ENCODE measurements at regions not wholly inside any gene's neighbourhood (a gene's known extent, or its start where the extent isn't known, plus 50 kb on each side); places are given as distances from the start of the nearest gene placed in this dataset.

DNA sequence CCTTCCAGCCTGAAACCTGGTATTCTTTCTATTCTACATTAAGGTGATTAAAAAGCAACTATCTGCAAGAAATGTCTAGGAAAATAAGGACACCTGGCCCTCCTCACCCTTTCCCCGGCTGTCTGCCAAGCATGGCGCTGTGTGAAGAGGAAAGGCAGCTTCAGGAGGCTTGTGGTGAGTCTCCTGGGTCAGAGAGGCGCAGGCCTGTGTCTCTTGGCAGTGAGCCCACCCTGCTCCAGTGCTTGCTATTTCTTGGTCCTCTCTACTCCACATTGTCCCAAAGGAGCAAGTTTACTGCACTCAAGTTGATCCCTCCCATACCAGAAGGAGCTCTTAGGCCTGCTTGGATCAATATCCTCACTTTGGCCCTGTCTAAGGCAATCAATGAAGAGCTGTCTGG lies 520.7 kb upstream of the B3GAT1 start:
- H3K9me3 ChIP-seq (ENCODE audit: control insufficient read depth, low read length): no peaks in the 10 kb centered on the region
- no peaks in the 10 kb centered on the region for H3K4me1 ChIP-seq
- H3K27ac ChIP-seq: no peak overlapping the region
- no peak overlapping the region for H3K4me2 ChIP-seq (ENCODE audit: low read length)
- no peaks in the 10 kb centered on the region for H3K36me3 ChIP-seq (ENCODE audit: control insufficient read depth, insufficient read depth, low read length)
- no peaks in the 10 kb centered on the region for H3K27me3 ChIP-seq (ENCODE audit: control insufficient read depth, insufficient read depth, low read length)
- H3K9ac ChIP-seq: no peak overlapping the region
- no peak overlapping the region for H3K4me3 ChIP-seq (ENCODE audit: low read depth, low read length)
- TF ChIP-seq, protein P1, sequence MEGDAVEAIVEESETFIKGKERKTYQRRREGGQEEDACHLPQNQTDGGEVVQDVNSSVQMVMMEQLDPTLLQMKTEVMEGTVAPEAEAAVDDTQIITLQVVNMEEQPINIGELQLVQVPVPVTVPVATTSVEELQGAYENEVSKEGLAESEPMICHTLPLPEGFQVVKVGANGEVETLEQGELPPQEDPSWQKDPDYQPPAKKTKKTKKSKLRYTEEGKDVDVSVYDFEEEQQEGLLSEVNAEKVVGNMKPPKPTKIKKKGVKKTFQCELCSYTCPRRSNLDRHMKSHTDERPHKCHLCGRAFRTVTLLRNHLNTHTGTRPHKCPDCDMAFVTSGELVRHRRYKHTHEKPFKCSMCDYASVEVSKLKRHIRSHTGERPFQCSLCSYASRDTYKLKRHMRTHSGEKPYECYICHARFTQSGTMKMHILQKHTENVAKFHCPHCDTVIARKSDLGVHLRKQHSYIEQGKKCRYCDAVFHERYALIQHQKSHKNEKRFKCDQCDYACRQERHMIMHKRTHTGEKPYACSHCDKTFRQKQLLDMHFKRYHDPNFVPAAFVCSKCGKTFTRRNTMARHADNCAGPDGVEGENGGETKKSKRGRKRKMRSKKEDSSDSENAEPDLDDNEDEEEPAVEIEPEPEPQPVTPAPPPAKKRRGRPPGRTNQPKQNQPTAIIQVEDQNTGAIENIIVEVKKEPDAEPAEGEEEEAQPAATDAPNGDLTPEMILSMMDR (IDR thresholded peaks at IDR 0.05): no peak
- no peak overlapping the region for H2AFZ ChIP-seq
- H3K79me2 ChIP-seq: no peaks in the 10 kb centered on the region

DNA sequence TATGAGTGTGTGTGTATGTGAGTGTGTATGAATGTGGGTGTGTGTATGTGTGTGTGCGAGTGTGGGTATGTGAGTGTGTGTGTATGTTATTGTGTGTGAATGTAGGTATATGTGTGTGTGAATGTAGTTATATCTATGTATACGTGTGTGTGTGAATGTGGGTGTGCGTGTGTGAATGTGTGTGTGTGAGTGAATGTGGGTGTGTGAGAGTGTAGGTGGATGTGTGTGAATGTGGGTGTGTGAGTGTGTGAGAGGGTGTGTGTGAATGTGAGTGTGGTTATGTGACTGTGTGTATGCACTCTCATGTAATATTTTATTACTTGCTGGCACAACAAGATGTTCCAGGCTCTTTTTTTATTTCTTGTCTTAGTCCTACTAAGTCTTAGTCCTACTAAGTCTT lies 513.4 kb upstream of the B3GAT1 start:
- H3K4me3 ChIP-seq (ENCODE audit: low read depth, low read length): no peak overlapping the region
- no peaks in the 10 kb centered on the region for H3K27me3 ChIP-seq (ENCODE audit: control insufficient read depth, insufficient read depth, low read length)
- no peak overlapping the region for H2AFZ ChIP-seq
- no peak overlapping the region for H3K9ac ChIP-seq
- no peaks in the 10 kb centered on the region for H3K36me3 ChIP-seq (ENCODE audit: control insufficient read depth, insufficient read depth, low read length)
- H3K9me3 ChIP-seq (ENCODE audit: control insufficient read depth, low read length): no peaks in the 10 kb centered on the region
- no peaks in the 10 kb centered on the region for H3K79me2 ChIP-seq
- no peaks in the 10 kb centered on the region for H3K4me1 ChIP-seq
- H3K27ac ChIP-seq: no peak overlapping the region
- TF ChIP-seq, protein P1 (IDR thresholded peaks at IDR 0.05): no peak
- no peak overlapping the region for H3K4me2 ChIP-seq (ENCODE audit: low read length)

DNA sequence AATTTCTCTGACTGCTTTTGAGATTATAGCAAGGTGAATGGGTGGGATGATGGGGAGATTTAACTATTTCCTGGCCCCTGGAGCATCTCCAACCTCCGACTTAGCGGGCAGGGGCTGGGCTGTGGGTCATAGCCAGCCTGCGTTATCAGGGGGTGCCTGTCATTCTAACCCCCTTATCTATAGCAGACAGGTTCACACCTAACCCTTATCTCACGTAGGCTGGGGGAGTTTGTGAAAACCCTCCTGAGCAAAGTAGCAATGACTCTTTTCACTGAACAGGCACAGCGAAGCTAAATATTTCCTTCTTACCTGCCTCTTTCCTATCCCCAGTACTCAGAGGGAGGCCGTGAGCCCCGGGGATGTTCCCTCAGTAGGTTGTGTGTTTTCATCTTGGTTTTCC lies 511.4 kb upstream of the B3GAT1 start:
- H3K36me3 ChIP-seq (ENCODE audit: control insufficient read depth, insufficient read depth, low read length): no peaks in the 10 kb centered on the region
- H3K9ac ChIP-seq: no peak overlapping the region
- no peaks in the 10 kb centered on the region for H3K4me1 ChIP-seq
- no peaks in the 10 kb centered on the region for H3K27me3 ChIP-seq (ENCODE audit: control insufficient read depth, insufficient read depth, low read length)
- H3K79me2 ChIP-seq: no peaks in the 10 kb centered on the region
- H2AFZ ChIP-seq: no peak overlapping the region
- TF ChIP-seq, protein P1 (IDR thresholded peaks at IDR 0.05): no peak
- no peak overlapping the region for H3K27ac ChIP-seq
- H3K9me3 ChIP-seq (ENCODE audit: control insufficient read depth, low read length): no peaks in the 10 kb centered on the region
- H3K4me3 ChIP-seq (ENCODE audit: low read depth, low read length): no peak overlapping the region
- H3K4me2 ChIP-seq (ENCODE audit: low read length): no peak overlapping the region

DNA sequence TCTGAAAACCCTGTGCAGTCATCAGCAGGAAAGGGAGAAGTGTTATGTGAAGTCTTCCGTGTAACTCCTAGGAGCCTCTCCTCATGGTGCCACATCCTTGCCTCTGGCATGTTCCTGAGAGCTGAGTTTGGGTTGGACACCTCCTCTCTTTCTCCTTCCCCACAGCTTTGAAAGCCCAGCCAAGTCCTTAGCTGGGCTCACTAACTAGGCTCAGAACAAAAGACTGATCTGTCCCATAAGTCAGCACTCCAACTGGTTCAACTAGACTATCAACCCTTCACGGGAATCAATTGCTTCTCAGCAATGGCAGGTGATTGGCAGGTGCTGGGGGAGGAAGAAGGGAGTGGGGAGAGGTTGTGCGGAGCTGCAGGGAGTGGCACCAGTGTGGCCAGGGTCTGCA lies 509.9 kb upstream of the B3GAT1 start:
- Histone ChIP-seq H2AFZ (no peak overlapping the region), H3K4me3 (ENCODE audit: low read depth, low read length) (no peak overlapping the region), H3K79me2 (no peaks in the 10 kb centered on the region), H3K4me1 (no peaks in the 10 kb centered on the region), H3K27ac (no peak overlapping the region), H3K9me3 (ENCODE audit: control insufficient read depth, low read length) (no peaks in the 10 kb centered on the region), H3K4me2 (ENCODE audit: low read length) (no peak overlapping the region), H3K9ac (no peak overlapping the region), H3K27me3 (ENCODE audit: control insufficient read depth, insufficient read depth, low read length) (no peaks in the 10 kb centered on the region), H3K36me3 (ENCODE audit: control insufficient read depth, insufficient read depth, low read length) (no peaks in the 10 kb centered on the region)
- TF ChIP-seq, protein P1 (IDR thresholded peaks at IDR 0.05): no peak

DNA sequence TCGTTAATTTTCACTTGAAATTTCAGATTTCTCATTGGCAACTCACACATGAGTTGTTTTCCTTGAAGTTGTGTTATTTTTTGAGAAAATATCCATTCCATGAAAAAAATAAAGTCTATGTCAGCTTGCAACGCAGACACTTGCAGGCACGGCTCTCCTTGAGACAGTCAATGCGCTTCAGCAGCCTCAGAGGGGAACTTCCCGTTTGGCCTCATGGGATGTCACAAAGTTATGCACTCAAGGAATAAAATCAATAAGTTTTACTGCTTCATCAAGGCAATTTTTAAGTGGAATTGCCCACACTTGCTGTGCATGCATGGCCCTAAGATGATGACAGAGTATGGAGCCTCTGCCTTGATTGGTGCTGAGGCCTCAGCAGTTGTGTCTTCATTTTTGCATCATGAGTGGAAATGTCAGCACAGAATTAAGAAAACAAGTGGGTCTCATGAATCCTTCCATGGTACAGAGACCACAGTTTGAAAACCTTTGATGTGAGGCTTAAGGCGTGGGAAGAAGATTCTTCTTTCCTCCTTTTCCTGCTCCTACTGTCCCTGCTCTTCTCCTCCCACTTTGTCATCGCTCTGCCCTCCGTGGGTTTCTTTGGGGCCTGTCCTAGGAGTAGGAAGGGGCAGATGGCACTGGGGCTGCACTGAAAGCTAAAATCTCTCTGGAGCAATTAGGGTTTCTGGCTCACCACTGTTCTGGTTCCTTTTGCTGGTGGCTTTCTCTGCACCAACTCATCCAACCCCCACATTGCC lies 509.0 kb upstream of the B3GAT1 start:
- H2AFZ ChIP-seq: no peak overlapping the region
- no peak overlapping the region for H3K4me2 ChIP-seq (ENCODE audit: low read length)
- H3K36me3 ChIP-seq (ENCODE audit: control insufficient read depth, insufficient read depth, low read length): no peaks in the 10 kb centered on the region
- TF ChIP-seq, protein P1 (IDR thresholded peaks at IDR 0.05): no peak
- no peak overlapping the region for H3K9ac ChIP-seq
- no peaks in the 10 kb centered on the region for H3K27me3 ChIP-seq (ENCODE audit: control insufficient read depth, insufficient read depth, low read length)
- H3K27ac ChIP-seq: no peak overlapping the region
- H3K4me1 ChIP-seq: no peaks in the 10 kb centered on the region
- H3K79me2 ChIP-seq: no peaks in the 10 kb centered on the region
- H3K4me3 ChIP-seq (ENCODE audit: low read depth, low read length): no peak overlapping the region
- no peaks in the 10 kb centered on the region for H3K9me3 ChIP-seq (ENCODE audit: control insufficient read depth, low read length)

All from parathyroid adenoma (tissue), 2 donors.